Mammary epithelial cell (primary cell): ENCODE measurements at regions not wholly inside any gene's neighbourhood (a gene's known extent, or its start where the extent isn't known, plus 50 kb on each side); places are given as distances from the start of the nearest gene placed in this dataset.

Experiments used
- CTCF ChIP-seq, 2 donors: IDR thresholded peaks in 1 of 2; conservative IDR thresholded peaks in 1 of 2; 2 replicates each; pipeline ENCODE4 v1.5.1; 2011 to 2012; ENCODE audit warnings: inconsistent platforms in 2 of 2, low read length in 2 of 2, mild to moderate bottlenecking in 2 of 2, control low read depth in 1 of 2, low read depth in 1 of 2; ENCODE audit not compliant: insufficient read depth in 1 of 2; ENCODE audit errors: extremely low read depth in 1 of 2
- EZH2 ChIP-seq: IDR thresholded peaks from 2 replicates; pipeline ENCODE4 v1.6.1; 2012; ENCODE audit warnings: low read length, inconsistent platforms, borderline replicate concordance

- TF ChIP-seq CTCF (conservative IDR thresholded peaks at IDR 0.05 in 1 of 2, IDR thresholded peaks at IDR 0.05 in 1 of 2; ENCODE audit: extremely low read depth in 1 of 2, insufficient read depth in 1 of 2, low read depth in 1 of 2, low read length in 2 of 2): no peak
- no peak for TF ChIP-seq EZH2
Measured at GRCh38 chr12:86484473-86484872, 228.3 kb upstream of the MGAT4C start.
